ENCODE measurements at regions not wholly inside any gene's neighbourhood (a gene's known extent, or its start where the extent isn't known, plus 50 kb on each side); places are given as distances from the start of the nearest gene placed in this dataset.

GRCh38 chr5:17014686-17015085 lies 78.6 kb upstream of the MYO10 start:
- H3K36me3 ChIP-seq (ENCODE audit: control insufficient read depth, insufficient read depth, low read length), result no peaks in the 10 kb centered on the region
- no peak for DNase-seq (ENCODE audit: extremely low read depth, insufficient read length)
- H3K4me3 ChIP-seq (replicated peaks; ENCODE audit: low read depth, low read length), result no peak overlapping the region
- H3K27me3 ChIP-seq (replicated peaks; ENCODE audit: control insufficient read depth, insufficient read depth, low read length), result no peaks in the 10 kb centered on the region
- no peak for TF ChIP-seq CTCF (IDR thresholded peaks at IDR 0.05; ENCODE audit: insufficient read depth, low read length, poor library complexity, severe bottlenecking)

GRCh38 chr5:17018871-17019270 lies 82.8 kb upstream of the MYO10 start:
- TF ChIP-seq CTCF (IDR thresholded peaks at IDR 0.05; ENCODE audit: insufficient read depth, low read length, poor library complexity, severe bottlenecking), result no peak
- no peaks in the 10 kb centered on the region for H3K27me3 ChIP-seq (replicated peaks; ENCODE audit: control insufficient read depth, insufficient read depth, low read length)
- H3K36me3 ChIP-seq (ENCODE audit: control insufficient read depth, insufficient read depth, low read length), result no peaks in the 10 kb centered on the region
- no peak for DNase-seq (ENCODE audit: extremely low read depth, insufficient read length)
- no peak overlapping the region for H3K4me3 ChIP-seq (replicated peaks; ENCODE audit: low read depth, low read length)

GRCh38 chr5:17019324-17019723 lies 83.2 kb upstream of the MYO10 start:
- no peak for DNase-seq (ENCODE audit: extremely low read depth, insufficient read length)
- no peak overlapping the region for H3K4me3 ChIP-seq (replicated peaks; ENCODE audit: low read depth, low read length)
- H3K36me3 ChIP-seq (ENCODE audit: control insufficient read depth, insufficient read depth, low read length), result no peaks in the 10 kb centered on the region
- no peaks in the 10 kb centered on the region for H3K27me3 ChIP-seq (replicated peaks; ENCODE audit: control insufficient read depth, insufficient read depth, low read length)
- no peak for TF ChIP-seq CTCF (IDR thresholded peaks at IDR 0.05; ENCODE audit: insufficient read depth, low read length, poor library complexity, severe bottlenecking)

GRCh38 chr5:17020678-17021601 lies 84.9 kb upstream of the MYO10 start:
- Histone ChIP-seq H3K36me3 (ENCODE audit: control insufficient read depth, insufficient read depth, low read length) (no peaks in the 10 kb centered on the region), H3K27me3 (replicated peaks; ENCODE audit: control insufficient read depth, insufficient read depth, low read length) (no peaks in the 10 kb centered on the region), H3K4me3 (replicated peaks; ENCODE audit: low read depth, low read length) (no peak overlapping the region)
- no peak for TF ChIP-seq CTCF (IDR thresholded peaks at IDR 0.05; ENCODE audit: insufficient read depth, low read length, poor library complexity, severe bottlenecking)
- DNase-seq (ENCODE audit: extremely low read depth, insufficient read length), result no peak

- no peak for DNase-seq (ENCODE audit: extremely low read depth, insufficient read length)
- Histone ChIP-seq H3K36me3 (ENCODE audit: control insufficient read depth, insufficient read depth, low read length) (no peaks in the 10 kb centered on the region), H3K4me3 (replicated peaks; ENCODE audit: low read depth, low read length) (no peak overlapping the region), H3K27me3 (replicated peaks; ENCODE audit: control insufficient read depth, insufficient read depth, low read length) (no peaks in the 10 kb centered on the region)
- TF ChIP-seq CTCF (IDR thresholded peaks at IDR 0.05; ENCODE audit: insufficient read depth, low read length, poor library complexity, severe bottlenecking), result no peak
Observed at GRCh38 chr5:17021602-17021932, 85.5 kb upstream of the MYO10 start.
